HAP-1 (cell line): ENCODE measurements at regions not wholly inside any gene's neighbourhood (a gene's known extent, or its start where the extent isn't known, plus 50 kb on each side); places are given as distances from the start of the nearest gene placed in this dataset.
A peak's percentile ranks its signal among the peaks of the same experiment; 100 is the strongest.

Experiments used
- DNase-seq, 2 experiments: peaks; one replicate each; pipeline ENCODE4 v3.0.0-alpha.2; 2016 to 2020; ENCODE audit warnings: low spot score in 2 of 2
- H3K27me3 ChIP-seq: fragments of 250-450 bp; sonication (Bioruptor Pico); 2 replicates; pipeline ENCODE4 v1.5.1; 2020; ENCODE audit warnings: low read depth, mild to moderate bottlenecking, moderate library complexity
- H3K36me3 ChIP-seq: fragments of 250-450 bp; sonication (Bioruptor Pico); replicated peaks from 2 replicates; pipeline ENCODE4 v1.5.1; 2020; ENCODE audit warnings: mild to moderate bottlenecking
- H3K4me1 ChIP-seq: fragments of 250-450 bp; sonication (Bioruptor Pico); 2 replicates; pipeline ENCODE4 v1.5.1; 2020; ENCODE audit warnings: mild to moderate bottlenecking
- H3K4me3 ChIP-seq: fragments of 250-450 bp; sonication (Bioruptor Pico); 2 replicates; pipeline ENCODE4 v1.5.1; 2020; ENCODE audit warnings: mild to moderate bottlenecking, moderate library complexity
- H3K9me3 ChIP-seq: fragments of 250-450 bp; sonication (Bioruptor Pico); 2 replicates; pipeline ENCODE4 v1.5.1; 2020; ENCODE audit warnings: mild to moderate bottlenecking, moderate library complexity
- in situ Hi-C: fragments of 300-500 bp; cut with MboI; formaldehyde crosslinking; loops from 3 replicates; pipeline ENCODE4 v1.14.3; 2020; ENCODE audit warnings: low sequenced_read_pairs, inconsistent platforms, mixed read lengths

DNA sequence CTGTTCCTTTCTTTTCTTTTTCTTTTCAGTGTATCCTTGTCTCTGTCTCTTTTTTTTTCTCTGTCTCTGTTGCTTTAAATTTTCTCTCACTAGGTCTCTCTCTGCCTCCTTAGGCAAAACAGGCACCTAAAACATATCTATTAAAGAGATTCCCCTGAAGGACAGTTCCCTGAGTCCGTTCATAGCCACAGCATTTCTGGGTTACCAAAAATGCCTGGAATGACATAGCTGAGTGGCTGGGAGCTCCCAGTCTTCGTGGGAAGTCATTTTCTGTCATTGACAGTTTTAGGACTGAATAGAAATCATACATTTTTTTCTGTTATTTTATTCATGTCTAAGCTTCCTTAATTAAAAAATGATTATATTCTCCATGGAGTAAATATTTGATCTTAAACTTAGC lies 323.8 kb upstream of the AZI2 start:
- no peaks in the 10 kb centered on the region for H3K36me3 ChIP-seq
- in situ Hi-C loops: no loop called here
- no peaks in the 10 kb centered on the region for H3K9me3 ChIP-seq
- no peak overlapping the region for H3K4me3 ChIP-seq
- H3K27me3 ChIP-seq: no peaks in the 10 kb centered on the region
- no peak for DNase-seq
- H3K4me1 ChIP-seq: no peaks in the 10 kb centered on the region

DNA sequence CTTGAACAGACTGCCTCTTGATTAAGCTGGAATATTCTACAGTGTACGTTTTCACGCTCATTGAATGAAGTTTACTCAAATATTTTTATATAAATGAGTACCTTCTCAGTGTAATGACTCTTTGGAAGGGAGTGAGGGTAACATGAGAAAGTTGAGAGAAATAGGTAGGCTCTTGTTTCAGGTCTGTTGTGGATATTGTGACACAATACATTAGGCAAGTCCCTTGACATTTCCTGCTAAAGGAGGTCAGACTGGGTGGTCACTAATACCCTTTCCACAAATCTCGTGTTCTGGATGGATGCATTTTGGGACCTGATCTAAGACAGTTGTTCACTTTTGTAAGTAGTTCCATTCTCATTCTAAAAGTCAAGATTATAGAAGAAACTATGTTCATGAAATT lies 324.8 kb upstream of the AZI2 start:
- H3K4me3 ChIP-seq: no peak overlapping the region
- no peaks in the 10 kb centered on the region for H3K27me3 ChIP-seq
- H3K9me3 ChIP-seq: no peaks in the 10 kb centered on the region
- in situ Hi-C loops: no loop called here
- H3K4me1 ChIP-seq: no peaks in the 10 kb centered on the region
- DNase-seq: no peak
- no peaks in the 10 kb centered on the region for H3K36me3 ChIP-seq

DNA sequence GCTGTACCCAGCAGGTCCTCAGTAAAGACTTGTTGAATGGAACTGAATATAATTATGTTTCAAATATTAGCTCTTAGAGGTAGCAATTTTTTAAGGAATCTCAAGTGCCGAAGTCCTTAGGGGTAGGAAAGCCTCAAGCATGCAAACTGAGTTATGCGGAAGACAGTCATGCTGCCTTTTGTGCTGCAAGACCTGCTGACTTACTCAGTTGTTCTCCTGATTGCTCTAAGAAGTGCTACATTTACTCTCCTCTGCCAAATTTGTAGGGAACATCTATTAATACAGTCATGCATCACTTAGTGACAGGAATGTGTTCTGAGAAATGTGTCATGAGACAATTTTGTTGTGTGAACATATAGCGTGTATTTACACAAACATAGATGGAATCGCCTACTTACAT lies 325.6 kb upstream of the AZI2 start:
- no peak for DNase-seq
- in situ Hi-C loops: no loop called here
- Histone ChIP-seq H3K36me3 (no peaks in the 10 kb centered on the region), H3K9me3 (no peaks in the 10 kb centered on the region), H3K4me3 (no peak overlapping the region), H3K4me1 (no peaks in the 10 kb centered on the region), H3K27me3 (no peaks in the 10 kb centered on the region)

DNA sequence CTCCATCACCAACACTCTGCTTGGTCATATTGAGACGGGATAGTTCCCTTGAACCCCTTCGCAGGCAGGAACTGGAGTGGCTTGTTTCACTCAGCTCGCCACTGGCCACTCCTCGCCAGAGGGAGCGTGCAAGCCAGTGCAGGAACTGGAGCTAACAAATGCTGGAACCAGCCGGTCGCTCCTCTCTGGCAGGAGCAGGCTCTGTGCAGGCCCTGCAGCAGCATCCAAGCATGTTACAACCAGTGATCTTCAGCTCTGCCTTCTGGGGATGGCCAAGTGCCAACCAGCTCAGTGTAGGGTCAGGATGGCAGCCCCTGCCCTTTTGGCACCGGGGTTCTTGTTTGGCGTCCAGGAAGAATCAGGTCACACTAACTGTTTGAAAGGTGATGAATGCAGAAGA lies 329.0 kb upstream of the AZI2 start:
- in situ Hi-C loops: no loop called here
- Histone ChIP-seq H3K4me3 (no peak overlapping the region), H3K4me1 (peaks cover 3% of the 10 kb centered on the region; the same call in 1 of the 2 replicates), H3K27me3 (peaks cover 2% of the 10 kb centered on the region; the same call in 1 of the 2 replicates), H3K36me3 (no peaks in the 10 kb centered on the region), H3K9me3 (no peaks in the 10 kb centered on the region)
- DNase-seq: no peak

DNA sequence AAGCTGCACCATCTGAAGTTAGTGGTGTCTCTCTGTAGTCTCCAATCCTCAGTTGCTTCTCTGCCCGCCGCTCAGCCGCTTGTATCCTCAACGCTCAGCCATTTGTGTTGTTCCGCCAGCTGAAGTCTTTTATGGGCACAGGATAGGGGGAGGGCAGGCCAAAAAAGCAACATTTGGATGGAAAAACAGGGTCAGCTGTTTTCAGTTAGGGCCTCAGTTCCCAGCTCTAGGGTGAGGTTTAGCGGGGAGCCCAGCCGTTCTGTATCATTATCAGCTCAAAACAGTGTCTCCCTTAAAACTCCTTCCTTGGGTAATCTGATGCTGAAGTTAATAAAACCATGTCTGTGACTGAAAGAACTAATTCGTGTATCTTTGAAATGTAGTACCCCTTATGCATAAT lies 329.5 kb upstream of the AZI2 start:
- no peak for DNase-seq
- no peaks in the 10 kb centered on the region for H3K9me3 ChIP-seq
- H3K36me3 ChIP-seq: no peaks in the 10 kb centered on the region
- no peak overlapping the region for H3K4me3 ChIP-seq
- in situ Hi-C loops: no loop called here
- peaks cover 2% of the 10 kb centered on the region; the same call in 1 of the 2 replicates for H3K27me3 ChIP-seq
- H3K4me1 ChIP-seq: peaks cover 3% of the 10 kb centered on the region; the same call in 1 of the 2 replicates

DNA sequence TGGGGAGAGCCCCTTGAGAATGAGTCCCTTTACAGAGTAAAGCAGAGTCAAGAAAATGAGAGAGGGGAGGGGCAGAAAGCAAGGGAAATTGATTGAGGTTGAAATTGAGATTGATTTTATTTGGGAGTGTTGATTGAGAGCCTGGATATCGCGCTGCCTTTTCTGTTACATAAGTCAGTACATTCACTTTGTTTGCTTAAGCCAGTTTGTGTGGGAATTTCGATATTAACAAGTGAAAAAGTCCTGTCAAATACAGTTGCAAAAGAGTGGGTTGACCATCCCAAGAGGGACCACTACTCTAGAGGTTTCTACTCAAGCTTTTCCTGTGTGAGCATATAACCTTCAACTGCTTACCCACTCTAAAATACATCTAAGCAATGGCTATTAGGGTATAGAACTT lies 331.4 kb upstream of the AZI2 start:
- H3K4me1 ChIP-seq: peaks cover 3% of the 10 kb centered on the region; the same call in 1 of the 2 replicates
- in situ Hi-C loops: no loop called here
- H3K9me3 ChIP-seq: no peaks in the 10 kb centered on the region

DNA sequence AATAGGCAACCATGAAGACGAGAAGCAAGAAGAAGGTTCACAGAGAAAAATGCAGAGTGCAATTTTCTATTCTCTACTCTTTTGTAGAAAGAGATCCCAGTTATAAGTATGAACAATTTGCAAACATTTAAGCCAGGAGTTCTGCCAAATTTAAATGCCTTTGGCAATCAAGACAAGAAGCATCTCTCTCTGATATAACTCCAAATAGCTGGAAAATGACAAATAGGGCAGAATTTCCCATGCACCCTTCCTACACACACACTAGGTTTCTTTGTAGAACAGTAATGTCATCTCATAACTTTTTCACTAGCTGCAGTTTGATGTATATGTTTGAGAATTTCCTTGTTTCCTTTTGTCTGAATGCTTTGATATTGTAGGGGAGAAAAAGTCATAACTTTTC lies 333.5 kb upstream of the AZI2 start:
- H3K36me3 ChIP-seq: no peaks in the 10 kb centered on the region
- in situ Hi-C loops: no loop called here
- no peak overlapping the region for H3K4me3 ChIP-seq
- no peak for DNase-seq
- H3K9me3 ChIP-seq: no peaks in the 10 kb centered on the region
- H3K27me3 ChIP-seq: peaks cover 2% of the 10 kb centered on the region; the same call in 1 of the 2 replicates
- H3K4me1 ChIP-seq: peaks cover 3% of the 10 kb centered on the region; the same call in 1 of the 2 replicates

More for the DNA sequence above, 331.4 kb upstream of the AZI2 start:
- H3K36me3 ChIP-seq: no peaks in the 10 kb centered on the region
- no peak overlapping the region for H3K4me3 ChIP-seq
- H3K27me3 ChIP-seq: peaks cover 2% of the 10 kb centered on the region; the same call in 1 of the 2 replicates
- peak in 1 of 2 experiments; percentile 4 for DNase-seq

DNA sequence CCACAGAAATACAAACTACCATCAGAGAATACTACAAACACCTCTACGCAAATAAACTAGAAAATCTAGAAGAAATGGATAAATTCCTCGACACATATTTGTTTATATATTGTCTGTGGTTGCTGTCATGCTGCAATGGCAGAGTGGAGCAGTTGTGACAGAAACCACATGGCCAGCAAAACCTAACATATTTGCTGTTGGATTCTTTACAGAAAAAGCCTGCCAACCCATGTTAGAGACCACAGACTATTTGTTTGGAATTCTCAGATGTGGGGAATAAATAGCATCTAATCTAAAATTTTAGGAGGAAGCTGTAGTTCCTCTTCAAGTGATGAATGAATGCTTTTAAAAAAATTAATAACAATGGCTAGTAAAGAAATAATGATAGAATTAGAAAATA lies 341.6 kb upstream of the AZI2 start:
- no peak for DNase-seq
- in situ Hi-C loops: no loop called here

DNA sequence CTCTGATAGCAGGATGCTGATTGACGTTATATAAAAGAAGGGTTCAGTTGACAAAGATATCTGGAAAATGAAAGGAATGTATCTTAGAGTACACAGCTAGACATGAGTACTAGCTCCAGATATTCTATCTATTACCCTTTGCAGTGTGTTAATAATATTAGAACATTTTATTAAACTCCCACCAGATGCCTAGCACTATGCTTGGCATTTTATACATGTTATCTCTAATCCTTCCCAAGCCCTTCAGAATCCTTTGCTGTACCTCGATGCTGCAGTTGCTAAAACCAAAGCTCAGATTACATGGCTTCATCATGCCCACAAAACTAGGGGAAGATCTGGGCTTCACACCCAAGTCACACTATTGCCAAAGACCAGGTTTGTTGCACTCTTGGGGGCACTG lies 350.1 kb upstream of the AZI2 start:
- Histone ChIP-seq H3K4me3 (no peak overlapping the region), H3K9me3 (no peaks in the 10 kb centered on the region), H3K36me3 (no peaks in the 10 kb centered on the region), H3K4me1 (no peaks in the 10 kb centered on the region), H3K27me3 (no peaks in the 10 kb centered on the region)
- in situ Hi-C loops: no loop called here
- no peak for DNase-seq

More for the DNA sequence above, 341.6 kb upstream of the AZI2 start:
- H3K9me3 ChIP-seq: no peaks in the 10 kb centered on the region
- H3K36me3 ChIP-seq: no peaks in the 10 kb centered on the region
- no peaks in the 10 kb centered on the region for H3K27me3 ChIP-seq
- H3K4me3 ChIP-seq: no peak overlapping the region
- H3K4me1 ChIP-seq: no peaks in the 10 kb centered on the region

DNA sequence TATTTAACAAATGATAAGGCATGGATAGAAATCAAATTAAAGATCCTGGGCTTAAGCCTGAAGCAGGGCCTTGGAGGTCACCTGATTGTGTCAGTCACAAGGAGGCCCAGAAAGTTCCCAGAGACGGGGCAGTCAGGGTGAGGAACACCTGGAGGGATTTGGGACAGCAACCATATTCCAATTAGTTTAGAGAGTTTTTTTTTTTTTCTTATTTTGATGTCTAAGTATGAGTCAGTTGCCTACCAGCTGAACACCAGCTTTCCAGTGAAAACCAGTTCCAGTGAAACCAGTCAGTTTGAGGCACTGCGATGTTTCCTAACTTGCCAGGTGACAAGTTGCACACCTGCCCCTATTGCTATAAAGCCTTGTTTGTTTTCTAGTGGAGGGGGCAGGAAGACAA lies 350.7 kb upstream of the AZI2 start:
- H3K9me3 ChIP-seq: no peaks in the 10 kb centered on the region
- no peaks in the 10 kb centered on the region for H3K4me1 ChIP-seq
- in situ Hi-C loops: no loop called here
- no peaks in the 10 kb centered on the region for H3K27me3 ChIP-seq
- H3K4me3 ChIP-seq: no peak overlapping the region
- DNase-seq: no peak
- no peaks in the 10 kb centered on the region for H3K36me3 ChIP-seq

DNA sequence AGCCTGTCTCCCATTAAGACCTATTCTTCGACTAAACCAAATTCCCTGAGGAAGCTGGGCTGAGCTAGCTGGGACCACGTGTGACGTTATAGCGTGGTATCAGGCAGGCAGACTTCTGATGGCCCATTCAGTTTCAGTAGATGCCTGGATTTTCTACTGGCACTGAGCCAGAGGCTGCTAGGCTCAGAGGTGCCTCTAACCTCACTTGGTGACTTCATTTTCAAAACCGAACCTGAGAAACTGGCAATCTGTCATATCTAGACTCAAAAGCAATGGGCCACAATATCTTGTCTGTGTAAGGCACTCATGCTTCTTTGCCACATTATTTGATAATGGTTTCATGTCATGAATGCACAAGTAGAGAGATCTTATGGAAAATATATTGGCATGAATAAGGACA lies 352.1 kb upstream of the AZI2 start:
- in situ Hi-C loops: no loop called here
- H3K4me1 ChIP-seq: no peaks in the 10 kb centered on the region
- no peaks in the 10 kb centered on the region for H3K9me3 ChIP-seq
- no peak overlapping the region for H3K4me3 ChIP-seq
- H3K27me3 ChIP-seq: no peaks in the 10 kb centered on the region
- DNase-seq: no peak
- H3K36me3 ChIP-seq: no peaks in the 10 kb centered on the region

DNA sequence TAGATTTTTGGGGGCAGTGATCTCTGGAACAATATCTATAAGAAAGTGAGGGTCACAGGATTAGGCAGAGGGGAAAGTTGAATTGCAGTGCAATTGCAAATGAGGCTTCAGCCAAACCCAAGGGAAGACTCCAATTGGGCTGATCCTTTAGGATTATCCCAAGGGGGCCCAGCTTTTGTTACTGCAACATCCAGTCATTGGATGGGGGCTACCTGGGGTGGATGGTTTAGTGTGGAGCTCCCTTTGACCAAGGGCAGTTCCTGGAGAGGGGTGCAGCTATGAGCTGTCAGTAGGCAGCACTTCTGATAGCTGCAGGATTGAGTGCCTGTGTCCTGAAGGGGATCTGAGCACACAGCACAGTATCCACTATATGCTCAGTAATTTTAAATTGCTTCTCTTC lies 355.2 kb upstream of the AZI2 start:
- peak in 1 of 2 experiments; percentile 3 for DNase-seq
- in situ Hi-C loops: no loop called here
- Histone ChIP-seq H3K4me3 (no peak overlapping the region), H3K36me3 (no peaks in the 10 kb centered on the region), H3K27me3 (no peaks in the 10 kb centered on the region), H3K9me3 (no peaks in the 10 kb centered on the region), H3K4me1 (no peaks in the 10 kb centered on the region)

DNA sequence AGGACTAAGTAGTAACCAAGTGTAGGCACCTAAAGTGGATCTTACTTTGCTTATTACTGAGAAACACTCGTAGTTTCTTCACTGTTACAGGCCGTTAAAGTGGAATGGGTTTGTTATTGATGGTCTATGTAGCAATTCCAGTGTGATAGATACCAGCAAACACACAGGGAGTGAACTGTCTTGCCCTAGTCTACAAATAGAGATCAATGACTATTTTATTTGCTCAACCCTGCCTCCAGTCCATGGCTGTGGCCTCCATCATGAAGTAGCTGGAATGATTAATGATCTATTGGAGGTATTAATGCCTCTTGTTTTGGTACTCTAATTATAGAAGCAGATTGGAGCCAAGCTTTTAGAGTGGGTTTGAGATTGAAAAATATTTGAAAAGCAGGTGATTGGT lies 362.7 kb upstream of the AZI2 start:
- DNase-seq: no peak
- H3K4me3 ChIP-seq: no peak overlapping the region
- H3K4me1 ChIP-seq: no peaks in the 10 kb centered on the region
- H3K9me3 ChIP-seq: no peaks in the 10 kb centered on the region; the same call in 1 of the 2 replicates
- no peaks in the 10 kb centered on the region for H3K36me3 ChIP-seq
- no peaks in the 10 kb centered on the region for H3K27me3 ChIP-seq
- in situ Hi-C loops: no loop called here

DNA sequence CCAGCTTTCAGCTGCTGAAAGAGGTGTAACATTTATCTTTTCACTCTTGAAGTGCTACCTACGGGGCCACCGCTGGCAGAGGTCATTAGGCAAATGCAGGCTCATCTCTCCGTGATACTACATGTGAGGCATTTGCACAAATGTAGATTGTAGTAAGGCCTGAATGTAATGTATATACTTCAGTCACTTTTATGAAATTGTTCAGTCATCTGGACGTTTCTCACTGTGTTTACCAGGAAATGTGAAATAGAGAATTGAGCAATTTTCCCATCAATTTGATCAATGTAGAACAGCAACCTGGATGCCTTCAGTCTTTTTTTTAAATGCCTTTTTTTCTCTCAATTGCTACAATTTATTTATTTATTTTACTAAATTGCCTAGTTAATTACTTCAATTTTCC lies 368.3 kb upstream of the AZI2 start:
- DNase-seq: no peak

DNA sequence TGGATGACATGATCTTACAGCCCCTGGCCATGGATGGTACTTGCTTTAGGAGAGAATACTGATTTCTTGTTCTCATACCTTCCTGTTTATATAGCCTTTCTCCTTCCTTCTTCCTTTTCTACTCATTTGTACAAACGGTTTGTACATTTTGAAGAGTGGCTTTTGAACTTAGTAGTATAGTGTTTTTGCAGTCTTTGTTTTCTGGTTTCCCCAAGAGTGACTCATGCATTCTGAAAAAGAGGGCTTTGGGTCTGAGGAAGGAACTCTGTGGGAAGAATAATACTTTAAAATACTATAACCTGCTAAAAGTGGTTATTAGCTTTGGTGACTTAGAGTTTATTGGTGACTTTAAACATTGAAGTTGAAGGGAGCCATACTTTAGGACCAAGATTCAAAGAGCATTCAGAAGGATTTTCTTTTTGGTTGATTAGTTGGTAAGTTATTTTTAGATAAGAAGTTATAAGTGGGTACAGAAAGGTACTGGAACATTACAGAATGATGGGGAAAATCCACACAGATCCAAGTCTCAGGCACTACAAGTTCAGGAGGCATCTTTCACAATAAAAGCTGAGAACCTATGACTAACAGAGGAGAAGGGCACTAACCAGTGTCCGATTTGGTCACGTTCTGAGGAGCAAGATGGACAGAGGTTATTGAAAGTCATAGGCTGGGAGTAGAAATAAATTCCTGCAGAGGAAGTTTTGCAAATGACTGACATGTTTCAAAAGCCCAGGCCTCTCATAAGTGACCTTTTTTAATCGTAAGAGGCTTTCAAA lies 369.6 kb upstream of the AZI2 start:
- no peak for DNase-seq
- in situ Hi-C loops: no loop called here
- H3K27me3 ChIP-seq: no peaks in the 10 kb centered on the region
- no peak overlapping the region for H3K4me3 ChIP-seq
- no peaks in the 10 kb centered on the region for H3K36me3 ChIP-seq
- no peaks in the 10 kb centered on the region for H3K9me3 ChIP-seq
- H3K4me1 ChIP-seq: no peaks in the 10 kb centered on the region

More for the DNA sequence above, 368.3 kb upstream of the AZI2 start:
- H3K9me3 ChIP-seq: no peaks in the 10 kb centered on the region
- no peaks in the 10 kb centered on the region for H3K36me3 ChIP-seq
- in situ Hi-C loops: no loop called here
- no peaks in the 10 kb centered on the region for H3K4me1 ChIP-seq
- no peaks in the 10 kb centered on the region for H3K27me3 ChIP-seq
- H3K4me3 ChIP-seq: no peak overlapping the region
